H1 (cell line): ENCODE measurements at regions not wholly inside any gene's neighbourhood (a gene's known extent, or its start where the extent isn't known, plus 50 kb on each side); places are given as distances from the start of the nearest gene placed in this dataset.

ENCODE experiments used
- CTCF ChIA-PET: fragments of 300-600 bp; sonication (Branson Sonifier 250); formaldehyde crosslinking; loops from one replicate; lab custom pipeline; 2021; ENCODE audit not compliant: partially characterized antibody; lab: Charles Lee
- POLR2A ChIA-PET: fragments of 300-600 bp; sonication (Branson Sonifier 250); formaldehyde crosslinking; loops from one replicate; lab custom pipeline; 2021; ENCODE audit warnings: inconsistent platforms; ENCODE audit not compliant: partially characterized antibody; lab: Charles Lee
- DNase-seq, 2 experiments: peaks; one replicate each; pipeline versions ENCODE4 v3.0.0 to v3.0.0-alpha.2; 2010 to 2022; ENCODE audit warnings: low spot score in 2 of 2, low read depth in 1 of 2, mixed read lengths in 1 of 2
- FAIRE-seq: peaks from 2 replicates; lab custom pipeline; 2011; peaks lifted over from hg19 to GRCh38; lab: Jason Lieb, UNC
- H2AFZ ChIP-seq: 2 replicates; pipeline ENCODE4 v1.8.1; 2012; ENCODE audit warnings: low read length, inconsistent platforms
- H2AK5ac ChIP-seq: 2 replicates; pipeline ENCODE4 v1.6.1; 2013; ENCODE audit warnings: low read depth, low read length
- H2BK120ac ChIP-seq: replicated peaks from 2 replicates; pipeline ENCODE3; 2013; ENCODE audit warnings: low read depth, low read length, inconsistent platforms
- H2BK12ac ChIP-seq: 2 replicates; pipeline ENCODE4 v1.6.1; 2013; ENCODE audit warnings: low read depth, low read length
- H2BK15ac ChIP-seq: 2 replicates; pipeline ENCODE4 v1.6.1; 2013; ENCODE audit warnings: low read length
- H2BK20ac ChIP-seq: 2 replicates; pipeline ENCODE4 v1.6.1; 2013; ENCODE audit warnings: low read length
- H2BK5ac ChIP-seq: 2 replicates; pipeline ENCODE4 v1.6.1; 2013; ENCODE audit warnings: low read depth, low read length
- H3K14ac ChIP-seq: 2 replicates; pipeline ENCODE4 v1.6.1; 2013; ENCODE audit warnings: inconsistent platforms; ENCODE audit not compliant: insufficient read length
- H3K18ac ChIP-seq: 2 replicates; pipeline ENCODE4 v1.6.1; 2013; ENCODE audit warnings: low read length; ENCODE audit errors: extremely low read depth
- H3K23ac ChIP-seq: 2 replicates; pipeline ENCODE4 v1.6.1; 2013; ENCODE audit warnings: inconsistent platforms; ENCODE audit not compliant: insufficient read length
- H3K23me2 ChIP-seq: 2 replicates; pipeline ENCODE4 v1.6.1; 2013; ENCODE audit warnings: low read depth, low read length
- H3K27ac ChIP-seq: 2 replicates; pipeline ENCODE4 v1.6.1; 2011; ENCODE audit warnings: low read depth, low read length, inconsistent platforms
- H3K27me3 ChIP-seq, 4 experiments: replicated peaks in 1 of 4; 1 replicate in 1 of 4; 2 replicates in 3 of 4; pipeline versions ENCODE4 v1.6.1 to v1.8.1; 2011 to 2013; ENCODE audit warnings: low read length in 3 of 4, mild to moderate bottlenecking in 3 of 4, inconsistent platforms in 2 of 4, mixed read lengths in 2 of 4, moderate library complexity in 1 of 4; ENCODE audit not compliant: control insufficient read depth in 3 of 4, insufficient read depth in 3 of 4; ENCODE audit errors: extremely low read depth in 1 of 4
- H3K36me3 ChIP-seq, 4 experiments: 2 replicates each; pipeline versions ENCODE4 v1.6.1 to v1.8.1; 2011 to 2013; ENCODE audit warnings: mild to moderate bottlenecking in 4 of 4, low read length in 3 of 4, moderate library complexity in 2 of 4, control low read depth in 1 of 4, inconsistent platforms in 1 of 4; ENCODE audit not compliant: insufficient read depth in 4 of 4, control insufficient read depth in 2 of 4
- H3K4ac ChIP-seq: replicated peaks from 2 replicates; pipeline ENCODE3; 2013; ENCODE audit warnings: low read length, low read depth, mixed read lengths, inconsistent platforms; ENCODE audit not compliant: insufficient read length
- H3K4me1 ChIP-seq, 4 experiments: replicated peaks in 1 of 4; 1 replicate in 1 of 4; 2 replicates in 3 of 4; pipeline versions ENCODE4 v1.6.1 to v1.8.1; 2011 to 2013; ENCODE audit warnings: low read length in 3 of 4, inconsistent platforms in 2 of 4, mixed read lengths in 1 of 4; ENCODE audit not compliant: insufficient read depth in 4 of 4, control insufficient read depth in 3 of 4
- H3K4me2 ChIP-seq, 2 experiments: 2 replicates each; pipeline versions ENCODE4 v1.6.1 to v1.8.1; 2011 to 2013; ENCODE audit warnings: low read depth in 2 of 2, low read length in 2 of 2, control low read depth in 1 of 2, inconsistent platforms in 1 of 2, mild to moderate bottlenecking in 1 of 2; ENCODE audit not compliant: insufficient read depth in 1 of 2
- H3K4me3 ChIP-seq, 4 experiments: fragments of 200-600, 300-600 bp in 1 of 4; sonication (generic), shearing (Covaris generic), sonication (Bioruptor Twin) in 1 of 4; 2 replicates each; pipeline versions ENCODE4 v1.5.1 to v1.8.1; 2011 to 2016; ENCODE audit warnings: low read length in 4 of 4, low read depth in 3 of 4, control low read depth in 2 of 4, inconsistent platforms in 2 of 4, mild to moderate bottlenecking in 2 of 4, mixed read lengths in 1 of 4, moderate library complexity in 1 of 4; ENCODE audit not compliant: insufficient read depth in 2 of 4; ENCODE audit errors: extremely low read depth in 1 of 4
- H3K56ac ChIP-seq: replicated peaks from 2 replicates; pipeline ENCODE3; 2013; ENCODE audit warnings: low read depth, mild to moderate bottlenecking, mixed read lengths, low read length, inconsistent platforms; ENCODE audit not compliant: insufficient read length
- H3K79me1 ChIP-seq: 2 replicates; pipeline ENCODE4 v1.6.1; 2013; ENCODE audit warnings: low read depth, low read length, control low read depth
- H3K79me2 ChIP-seq, 2 experiments: 2 replicates each; pipeline versions ENCODE4 v1.6.1 to v1.8.1; 2012 to 2013; ENCODE audit warnings: low read length in 2 of 2, mild to moderate bottlenecking in 2 of 2, inconsistent platforms in 1 of 2; ENCODE audit not compliant: insufficient read depth in 2 of 2, control insufficient read depth in 1 of 2
- H3K9ac ChIP-seq, 4 experiments: replicated peaks in 1 of 4; 1 replicate in 1 of 4; 2 replicates in 3 of 4; pipeline versions ENCODE4 v1.6.1 to v1.8.1; 2011 to 2013; ENCODE audit warnings: low read depth in 3 of 4, low read length in 3 of 4, control low read depth in 2 of 4, mild to moderate bottlenecking in 2 of 4, moderate library complexity in 2 of 4, inconsistent platforms in 1 of 4; ENCODE audit errors: extremely low read depth in 1 of 4
- H3K9me3 ChIP-seq, 2 experiments: 2 replicates each; pipeline versions ENCODE4 v1.6.1 to v1.8.1; 2012 to 2013; ENCODE audit warnings: mild to moderate bottlenecking in 2 of 2, moderate library complexity in 2 of 2, control low read depth in 1 of 2, inconsistent platforms in 1 of 2, low read depth in 1 of 2, low read length in 1 of 2, mixed read lengths in 1 of 2; ENCODE audit not compliant: insufficient read depth in 2 of 2
- H4K20me1 ChIP-seq, 2 experiments: replicated peaks in 1 of 2; 2 replicates each; pipeline versions ENCODE3 to v1.8.1; 2011 to 2013; ENCODE audit warnings: inconsistent platforms in 2 of 2, low read length in 2 of 2, mild to moderate bottlenecking in 1 of 2; ENCODE audit not compliant: insufficient read depth in 2 of 2, control insufficient read depth in 1 of 2
- H4K5ac ChIP-seq: 2 replicates; pipeline ENCODE4 v1.6.1; 2013; ENCODE audit warnings: low read length, low read depth, mixed read lengths, inconsistent platforms; ENCODE audit not compliant: insufficient read length
- H4K8ac ChIP-seq: 2 replicates; pipeline ENCODE4 v1.8.0; 2013; ENCODE audit warnings: mild to moderate bottlenecking, moderate library complexity, low read length, inconsistent platforms; ENCODE audit not compliant: insufficient read depth; ENCODE audit errors: extremely low read depth
- H4K91ac ChIP-seq: replicated peaks from 2 replicates; pipeline ENCODE3; 2013; ENCODE audit warnings: low read length, mixed read lengths, inconsistent platforms; ENCODE audit not compliant: insufficient read length
- ASH2L ChIP-seq: fragments of 200-600, 300-600 bp; sonication (generic); IDR thresholded peaks from one replicate; pipeline ENCODE4 v1.7.1; 2017; ENCODE audit warnings: low read length
- ATF3 ChIP-seq: IDR thresholded peaks from 2 replicates; pipeline ENCODE4 v1.6.1; 2011; ENCODE audit warnings: low read depth, mild to moderate bottlenecking, low read length; ENCODE audit not compliant: insufficient read depth
- CBX5 ChIP-seq: fragments of 300-800, 300-1000 bp; sonication (generic); IDR thresholded peaks from 2 replicates; pipeline ENCODE4 v1.7.1; 2016; ENCODE audit warnings: antibody characterized with exemption, low read length, low read depth
- CBX8 ChIP-seq: fragments of 300-800, 300-1000 bp; sonication (generic); IDR thresholded peaks from 2 replicates; pipeline ENCODE4 v1.7.1; 2016; ENCODE audit warnings: low read depth, low read length, borderline replicate concordance
- CHD1 ChIP-seq: IDR thresholded peaks from 2 replicates; pipeline ENCODE4 v1.6.1; 2012; ENCODE audit warnings: low read depth, low read length, improper control_type of control experiment
- CTBP2 ChIP-seq: IDR thresholded peaks from 2 replicates; pipeline ENCODE4 v1.7.0; 2011; ENCODE audit warnings: borderline replicate concordance, mild to moderate bottlenecking, moderate library complexity, mixed read lengths, low read length; ENCODE audit not compliant: insufficient read depth, insufficient read length
- SIN3A ChIP-seq, 2 experiments: IDR thresholded peaks in 1 of 2; conservative IDR thresholded peaks in 1 of 2; 2 replicates each; pipeline ENCODE4 v1.6.1; 2011 to 2012; ENCODE audit warnings: low read length in 2 of 2, improper control_type of control experiment in 1 of 2, low read depth in 1 of 2, mild to moderate bottlenecking in 1 of 2
- YY1 ChIP-seq: IDR thresholded peaks from 2 replicates; pipeline ENCODE4 v1.6.1; 2011; ENCODE audit warnings: low read depth, mild to moderate bottlenecking, low read length
- WGBS, 2 experiments: shearing (Covaris generic) in 1 of 2; methylation state at CpG; one replicate each; pipeline versions ENCODE4 v1.1.6 to v1.1.7; 2013 to 2015; ENCODE audit warnings: low lambda C conversion rate in 2 of 2, mixed read lengths in 2 of 2, inconsistent platforms in 1 of 2, low coverage in 1 of 2, missing lambda C conversion rate in 1 of 2; ENCODE audit not compliant: insufficient replicate concordance in 2 of 2, insufficient coverage in 1 of 2, insufficient read length in 1 of 2; ENCODE audit errors: extremely low coverage in 1 of 2, missing lambda C conversion rate in 1 of 2; 5-methylcytosine and 5-hydroxymethylcytosine counted together

- Histone ChIP-seq H2AK5ac (no peak overlapping the region), H2BK15ac (no peak overlapping the region), H4K8ac (no peak overlapping the region), H2AFZ (no peak overlapping the region), H4K91ac (no peak overlapping the region), H3K23me2 (no peaks in the 10 kb centered on the region), H4K5ac (no peak overlapping the region), H2BK5ac (no peak overlapping the region), H2BK12ac (no peak overlapping the region), H3K9me3 (no peaks in the 10 kb centered on the region), H3K18ac (no peak overlapping the region), H3K9ac (no peak overlapping the region), H4K20me1 (no peaks in the 10 kb centered on the region), H3K4me3 (no peak overlapping the region), H3K23ac (no peak overlapping the region), H3K14ac (no peak overlapping the region), H3K79me1 (no peaks in the 10 kb centered on the region), H3K4ac (no peak overlapping the region), H3K27ac (no peak overlapping the region), H2BK20ac (no peak overlapping the region), H3K79me2 (no peaks in the 10 kb centered on the region), H2BK120ac (no peak overlapping the region), H3K4me2 (no peak overlapping the region), H3K56ac (no peak overlapping the region), H3K27me3 (no peaks in the 10 kb centered on the region), H3K4me1 (no peaks in the 10 kb centered on the region), H3K36me3 (no peaks in the 10 kb centered on the region)
- WGBS, 2 experiments = 94% methylated on average over 3 of the region's 3 CpGs; no CpG with 5 or more reads in 1 of the 2 experiments
- ChIA-PET POLR2A (no interaction called here), CTCF (no interaction called here)
- no peak for DNase-seq
- TF ChIP-seq ATF3 (no peak), YY1 (no peak), CTBP2 (no peak), ASH2L (no peak), CHD1 (no peak), SIN3A (conservative IDR thresholded peaks at IDR 0.05 in 1 of 2, IDR thresholded peaks at IDR 0.05 in 1 of 2; ENCODE audit: low read depth in 1 of 2, low read length in 2 of 2) (no peak), CBX5 (no peak), CBX8 (no peak)
- FAIRE-seq = no peak
Measured at GRCh38 chr1:208557723-208558094, 313.5 kb upstream of the PLXNA2 start.
